ENCODE measurements at regions not wholly inside any gene's neighbourhood (a gene's known extent, or its start where the extent isn't known, plus 50 kb on each side); places are given as distances from the start of the nearest gene placed in this dataset.

GRCh38 chr3:71917545-71917944 lies 132.6 kb upstream of the PROK2 start:
- no peak for TF ChIP-seq CTCF (IDR thresholded peaks at IDR 0.05; ENCODE audit: borderline replicate concordance)
- no peaks in the 10 kb centered on the region for H3K36me3 ChIP-seq
- no peak for DNase-seq
- no peak overlapping the region for H3K27ac ChIP-seq (replicated peaks)
- peaks cover 43% of the 10 kb centered on the region for H3K27me3 ChIP-seq (ENCODE audit: low read depth)
- H3K4me3 ChIP-seq = no peak overlapping the region
- no peaks in the 10 kb centered on the region for H3K4me1 ChIP-seq
- intact Hi-C loops (cut with micrococcal nuclease) = no loop called here
- H3K9me3 ChIP-seq (replicated peaks) = no peaks in the 10 kb centered on the region

GRCh38 chr3:71916747-71917369 lies 131.9 kb upstream of the PROK2 start:
- DNase-seq = no peak
- no peaks in the 10 kb centered on the region for H3K4me1 ChIP-seq
- H3K27ac ChIP-seq (replicated peaks) = no peak overlapping the region
- no peak for TF ChIP-seq CTCF (IDR thresholded peaks at IDR 0.05; ENCODE audit: borderline replicate concordance)
- peaks cover 36% of the 10 kb centered on the region for H3K27me3 ChIP-seq (ENCODE audit: low read depth)
- no peaks in the 10 kb centered on the region for H3K9me3 ChIP-seq (replicated peaks)
- H3K4me3 ChIP-seq = no peak overlapping the region
- intact Hi-C loops (cut with micrococcal nuclease) = no loop called here
- H3K36me3 ChIP-seq = no peaks in the 10 kb centered on the region

GRCh38 chr3:71912839-71913495 lies 128.0 kb upstream of the PROK2 start:
- peaks cover 37% of the 10 kb centered on the region for H3K27me3 ChIP-seq (ENCODE audit: low read depth)
- DNase-seq = no peak
- H3K9me3 ChIP-seq (replicated peaks) = no peaks in the 10 kb centered on the region

DNA sequence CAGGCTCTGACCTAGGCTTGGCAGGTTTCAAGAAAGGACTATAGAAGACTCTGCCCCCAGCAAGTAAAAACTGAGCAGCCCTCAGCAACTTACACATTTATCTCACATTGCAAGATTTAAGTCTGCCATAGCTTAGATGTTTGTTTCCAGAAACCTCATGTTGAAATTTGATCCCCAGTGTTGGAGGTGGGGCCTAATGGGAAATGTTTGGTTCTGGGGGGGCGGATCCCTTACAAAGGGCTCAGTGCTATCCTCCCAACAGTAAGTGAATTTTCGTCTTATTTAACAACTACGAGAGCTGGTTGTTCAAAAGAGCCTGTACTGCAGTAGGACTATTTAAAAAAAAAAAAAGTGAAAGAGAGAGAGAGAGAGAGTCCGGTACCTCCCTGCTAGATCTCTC lies 125.2 kb upstream of the PROK2 start:
- no peak overlapping the region for H3K4me3 ChIP-seq
- no peak for DNase-seq
- TF ChIP-seq CTCF (IDR thresholded peaks at IDR 0.05; ENCODE audit: borderline replicate concordance) = no peak
- H3K27me3 ChIP-seq (ENCODE audit: low read depth) = peaks cover 39% of the 10 kb centered on the region
- peaks cover 11% of the 10 kb centered on the region for H3K4me1 ChIP-seq
- H3K36me3 ChIP-seq = no peaks in the 10 kb centered on the region
- H3K27ac ChIP-seq (replicated peaks) = no peak overlapping the region
- intact Hi-C loops (cut with micrococcal nuclease) = no loop called here
- no peaks in the 10 kb centered on the region for H3K9me3 ChIP-seq (replicated peaks)

More at GRCh38 chr3:71912839-71913495, 128.0 kb upstream of the PROK2 start:
- intact Hi-C loops (cut with micrococcal nuclease) = no loop called here
- no peak for TF ChIP-seq CTCF (IDR thresholded peaks at IDR 0.05; ENCODE audit: borderline replicate concordance)
- H3K4me3 ChIP-seq = no peak overlapping the region
- peaks cover 3% of the 10 kb centered on the region for H3K4me1 ChIP-seq
- H3K27ac ChIP-seq (replicated peaks) = no peak overlapping the region
- H3K36me3 ChIP-seq = no peaks in the 10 kb centered on the region

DNA sequence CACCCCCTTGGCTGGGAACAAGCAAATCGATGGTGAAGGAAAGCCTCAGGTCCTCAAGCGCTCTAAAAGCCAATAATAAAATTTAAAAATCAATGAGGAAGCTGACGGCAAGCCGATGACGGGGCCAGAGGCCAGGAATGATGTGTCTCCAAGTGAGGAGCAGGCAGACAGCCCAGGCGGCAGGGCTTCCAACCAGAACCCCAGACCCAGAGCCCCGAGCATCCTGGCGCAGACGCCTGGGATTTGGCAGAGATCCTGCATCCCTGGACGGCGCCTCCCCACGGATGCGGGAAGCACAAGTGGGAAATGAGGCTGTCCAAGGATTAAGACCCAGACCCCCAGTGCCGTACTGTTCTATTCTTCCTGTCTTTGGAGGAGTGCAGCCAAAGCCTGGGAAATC lies 123.0 kb upstream of the PROK2 start:
- DNase-seq = no peak
- no peak for TF ChIP-seq CTCF (IDR thresholded peaks at IDR 0.05; ENCODE audit: borderline replicate concordance)
- intact Hi-C loops (cut with micrococcal nuclease) = no loop called here
- no peaks in the 10 kb centered on the region for H3K36me3 ChIP-seq
- H3K4me3 ChIP-seq = no peak overlapping the region
- H3K9me3 ChIP-seq (replicated peaks) = no peaks in the 10 kb centered on the region
- H3K4me1 ChIP-seq = peaks cover 11% of the 10 kb centered on the region
- no peak overlapping the region for H3K27ac ChIP-seq (replicated peaks)
- peaks cover 39% of the 10 kb centered on the region for H3K27me3 ChIP-seq (ENCODE audit: low read depth)
